Thoracic aorta (tissue), 2 donors: ENCODE measurements at regions not wholly inside any gene's neighbourhood (a gene's known extent, or its start where the extent isn't known, plus 50 kb on each side); places are given as distances from the start of the nearest gene placed in this dataset.

Experiments
- ATAC-seq: fragments of 150-250 bp; one replicate; pipeline ENCODE4 v1.8.0; 2017; ENCODE audit warnings: low read depth; ENCODE audit not compliant: insufficient number of reproducible peaks, low FRiP score
- DNase-seq: peaks from one replicate; pipeline ENCODE4 v3.0.0-alpha.2; 2020; ENCODE audit warnings: low spot score
- H3K27ac ChIP-seq, 2 donors: fragments of 200-600 bp; sonication (generic); 1 replicate in 1 of 2; 2 replicates in 1 of 2; pipeline ENCODE4 v1.5.1; 2016; ENCODE audit warnings: mild to moderate bottlenecking in 2 of 2, moderate library complexity in 2 of 2
- H3K27me3 ChIP-seq: fragments of 200-600 bp; sonication (generic); replicated peaks from 2 replicates; pipeline ENCODE4 v1.6.0; 2016; ENCODE audit warnings: mild to moderate bottlenecking; ENCODE audit not compliant: insufficient read depth
- H3K36me3 ChIP-seq: fragments of 200-600 bp; sonication (generic); one replicate; pipeline ENCODE4 v1.5.1; 2016
- H3K4me1 ChIP-seq, 2 donors: fragments of 200-600 bp; sonication (generic); 1 replicate in 1 of 2; 2 replicates in 1 of 2; pipeline versions ENCODE4 v1.5.1 to v1.6.0; 2016; ENCODE audit warnings: low read depth in 2 of 2, mild to moderate bottlenecking in 1 of 2; ENCODE audit not compliant: control insufficient read depth in 1 of 2
- H3K4me3 ChIP-seq: fragments of 200-600 bp; sonication (generic); 2 replicates; pipeline ENCODE4 v1.5.1; 2016; ENCODE audit warnings: mild to moderate bottlenecking
- H3K9me3 ChIP-seq: fragments of 200-600 bp; sonication (generic); 2 replicates; pipeline ENCODE4 v1.5.1; 2016
- TF ChIP-seq, protein P1 (sequence below): fragments of 200-600 bp; sonication (generic); IDR thresholded peaks from one replicate; pipeline ENCODE4 v1.5.1; 2019; ENCODE audit warnings: antibody characterized with exemption

DNA sequence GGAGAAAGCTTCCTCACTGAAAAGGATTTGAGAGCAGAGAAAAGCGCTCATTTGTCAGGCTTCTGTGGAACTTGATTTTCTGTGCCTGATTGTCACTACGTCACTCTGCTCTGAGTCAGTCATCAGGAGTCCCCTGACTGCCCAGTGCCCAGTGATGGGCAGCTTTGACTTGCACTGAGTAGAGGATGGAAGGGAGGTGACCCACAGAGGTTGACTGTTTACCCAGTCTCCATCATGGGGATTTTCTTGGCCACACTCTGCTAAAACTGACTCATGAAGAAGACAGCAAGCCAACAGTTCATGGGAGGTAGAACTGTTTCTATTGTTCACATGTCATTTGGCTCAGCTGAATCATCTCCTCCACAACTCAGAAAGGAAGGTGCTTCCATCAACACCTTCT is 82.1 kb upstream of the DUSP10 start:
- H3K36me3 ChIP-seq, result no peaks in the 10 kb centered on the region
- H3K27ac ChIP-seq, result no peak overlapping the region
- H3K27me3 ChIP-seq, result no peaks in the 10 kb centered on the region
- no peak overlapping the region for H3K4me3 ChIP-seq
- TF ChIP-seq, protein P1, sequence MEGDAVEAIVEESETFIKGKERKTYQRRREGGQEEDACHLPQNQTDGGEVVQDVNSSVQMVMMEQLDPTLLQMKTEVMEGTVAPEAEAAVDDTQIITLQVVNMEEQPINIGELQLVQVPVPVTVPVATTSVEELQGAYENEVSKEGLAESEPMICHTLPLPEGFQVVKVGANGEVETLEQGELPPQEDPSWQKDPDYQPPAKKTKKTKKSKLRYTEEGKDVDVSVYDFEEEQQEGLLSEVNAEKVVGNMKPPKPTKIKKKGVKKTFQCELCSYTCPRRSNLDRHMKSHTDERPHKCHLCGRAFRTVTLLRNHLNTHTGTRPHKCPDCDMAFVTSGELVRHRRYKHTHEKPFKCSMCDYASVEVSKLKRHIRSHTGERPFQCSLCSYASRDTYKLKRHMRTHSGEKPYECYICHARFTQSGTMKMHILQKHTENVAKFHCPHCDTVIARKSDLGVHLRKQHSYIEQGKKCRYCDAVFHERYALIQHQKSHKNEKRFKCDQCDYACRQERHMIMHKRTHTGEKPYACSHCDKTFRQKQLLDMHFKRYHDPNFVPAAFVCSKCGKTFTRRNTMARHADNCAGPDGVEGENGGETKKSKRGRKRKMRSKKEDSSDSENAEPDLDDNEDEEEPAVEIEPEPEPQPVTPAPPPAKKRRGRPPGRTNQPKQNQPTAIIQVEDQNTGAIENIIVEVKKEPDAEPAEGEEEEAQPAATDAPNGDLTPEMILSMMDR, result no peak
- H3K4me1 ChIP-seq, result no peaks in the 10 kb centered on the region
- no peaks in the 10 kb centered on the region for H3K9me3 ChIP-seq
- DNase-seq, result no peak
- ATAC-seq, result no peak

DNA sequence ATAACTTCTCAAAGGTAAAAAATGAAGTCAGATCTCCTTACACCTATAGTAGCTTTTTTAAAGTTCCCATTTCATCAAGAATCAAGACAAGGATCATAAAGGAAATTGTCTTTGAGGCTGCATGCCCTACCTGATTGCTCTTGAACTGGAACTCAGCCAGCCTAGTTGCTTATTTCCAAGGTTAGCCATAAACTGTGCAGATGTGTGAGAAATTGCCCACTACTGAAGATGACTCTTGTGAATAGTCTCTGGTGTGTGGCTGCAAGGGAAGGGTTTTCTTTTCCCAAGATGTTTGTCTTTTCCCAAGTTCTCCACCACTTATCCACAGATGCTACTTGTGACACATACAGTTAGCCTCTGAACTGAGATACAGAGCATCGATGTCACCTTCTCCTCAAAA is 81.7 kb upstream of the DUSP10 start:
- no peak for ATAC-seq
- no peaks in the 10 kb centered on the region for H3K27me3 ChIP-seq
- no peaks in the 10 kb centered on the region for H3K9me3 ChIP-seq
- TF ChIP-seq, protein P1, result no peak
- no peak overlapping the region for H3K4me3 ChIP-seq
- no peak overlapping the region for H3K27ac ChIP-seq
- no peaks in the 10 kb centered on the region for H3K4me1 ChIP-seq
- DNase-seq, result no peak
- no peaks in the 10 kb centered on the region for H3K36me3 ChIP-seq

- DNase-seq (no peak), ATAC-seq (no peak)
- Histone ChIP-seq H3K27me3 (no peaks in the 10 kb centered on the region), H3K36me3 (no peaks in the 10 kb centered on the region), H3K9me3 (no peaks in the 10 kb centered on the region), H3K4me1 (no peaks in the 10 kb centered on the region), H3K27ac (no peak overlapping the region), H3K4me3 (no peak overlapping the region)
- TF ChIP-seq, protein P1, result no peak
Observed at GRCh38 chr1:221823149-221823548, 81.3 kb upstream of the DUSP10 start.

DNA sequence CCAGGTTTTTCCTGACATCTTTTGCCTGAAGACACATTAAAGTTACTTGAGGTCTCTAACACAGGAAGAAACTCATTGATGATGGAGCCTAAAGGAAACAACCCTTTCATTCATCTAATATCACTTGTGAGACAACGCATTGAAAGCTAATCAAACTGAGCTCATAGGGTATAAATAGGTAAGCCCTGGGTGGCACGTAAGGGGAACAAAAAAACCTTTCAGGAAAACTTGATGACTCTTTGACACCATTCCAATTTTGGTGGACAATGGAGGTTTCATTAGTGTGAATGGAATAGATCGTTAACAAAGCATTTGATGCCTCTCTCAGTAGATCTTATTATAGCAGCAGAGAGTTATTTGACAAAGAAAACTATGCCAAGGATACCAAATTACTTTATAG is 80.7 kb upstream of the DUSP10 start:
- Histone ChIP-seq H3K4me1 (no peaks in the 10 kb centered on the region), H3K4me3 (no peak overlapping the region), H3K27me3 (no peaks in the 10 kb centered on the region), H3K36me3 (no peaks in the 10 kb centered on the region), H3K27ac (no peak overlapping the region), H3K9me3 (no peaks in the 10 kb centered on the region)
- ATAC-seq (no peak), DNase-seq (no peak)
- TF ChIP-seq, protein P1, result no peak

GRCh38 chr1:221816899-221817298 is 75.0 kb upstream of the DUSP10 start:
- Histone ChIP-seq H3K36me3 (no peaks in the 10 kb centered on the region), H3K4me1 (no peaks in the 10 kb centered on the region), H3K9me3 (no peaks in the 10 kb centered on the region), H3K4me3 (no peak overlapping the region), H3K27ac (no peak overlapping the region), H3K27me3 (no peaks in the 10 kb centered on the region)
- TF ChIP-seq, protein P1, result no peak
- ATAC-seq (no peak), DNase-seq (no peak)
